ENCODE measurements at regions not wholly inside any gene's neighbourhood (a gene's known extent, or its start where the extent isn't known, plus 50 kb on each side); places are given as distances from the start of the nearest gene placed in this dataset.

DNA sequence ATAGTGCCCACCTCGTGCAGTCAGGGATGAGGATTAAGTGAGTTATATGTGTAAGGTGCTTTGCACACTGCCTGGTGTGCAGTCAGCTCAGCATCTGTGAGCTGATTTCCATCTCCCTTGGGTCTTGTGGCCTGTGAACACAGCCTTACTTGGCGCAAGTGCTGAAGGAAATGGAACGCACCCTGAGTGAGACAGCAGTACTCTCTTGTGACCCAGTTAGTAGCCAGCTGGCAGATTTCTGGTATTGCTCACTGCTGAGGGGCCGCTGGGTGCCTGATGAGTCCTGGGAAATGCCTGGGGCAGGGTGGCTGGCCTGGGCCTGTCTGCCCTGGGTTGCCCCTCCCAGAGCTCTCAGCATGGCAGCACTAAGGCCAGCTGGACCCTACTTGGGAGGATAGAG, 90.9 kb upstream of the BOD1 start:
- DNase-seq = no peak
- no peak overlapping the region for H3K27ac ChIP-seq (ENCODE audit: low read length)
- no peaks in the 10 kb centered on the region for H3K27me3 ChIP-seq (ENCODE audit: control insufficient read depth, insufficient read depth, low read length)
- WGBS (ENCODE audit: insufficient coverage, low lambda C conversion rate) = no CpG with 5 or more reads among the region's 4 CpGs
- H3K9me3 ChIP-seq (ENCODE audit: control insufficient read depth, low read depth, low read length) = no peaks in the 10 kb centered on the region
- H3K36me3 ChIP-seq (ENCODE audit: control insufficient read depth, insufficient read depth, low read length) = no peaks in the 10 kb centered on the region
- H3K4me1 ChIP-seq (ENCODE audit: control insufficient read depth, insufficient read depth, low read length) = no peaks in the 10 kb centered on the region
- H3K4me3 ChIP-seq (ENCODE audit: low read length) = no peak overlapping the region

DNA sequence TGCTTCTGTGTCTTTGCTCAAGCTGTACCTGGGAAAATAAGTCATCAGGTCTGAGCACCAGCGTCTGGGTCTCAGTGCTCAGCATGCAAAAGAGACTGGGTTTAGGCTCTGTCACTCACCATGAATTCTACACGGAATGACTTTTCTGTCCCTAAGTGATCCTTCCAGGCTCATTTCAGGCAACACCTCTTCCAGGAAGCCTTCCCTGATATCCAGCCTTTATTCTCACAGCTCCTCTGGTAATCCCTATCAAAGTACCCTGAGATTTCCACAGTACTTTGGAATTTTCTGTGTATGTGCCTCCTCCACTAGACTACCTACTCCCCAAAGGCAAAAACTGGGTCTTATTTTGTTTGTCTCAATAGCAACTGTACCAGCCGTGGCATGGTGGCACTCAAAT, 92.7 kb upstream of the BOD1 start:
- no peaks in the 10 kb centered on the region for H3K27me3 ChIP-seq (ENCODE audit: control insufficient read depth, insufficient read depth, low read length)
- H3K9me3 ChIP-seq (ENCODE audit: control insufficient read depth, low read depth, low read length) = no peaks in the 10 kb centered on the region
- no peaks in the 10 kb centered on the region for H3K4me1 ChIP-seq (ENCODE audit: control insufficient read depth, insufficient read depth, low read length)
- DNase-seq = no peak
- H3K4me3 ChIP-seq (ENCODE audit: low read length) = no peak overlapping the region
- H3K27ac ChIP-seq (ENCODE audit: low read length) = no peak overlapping the region
- WGBS (ENCODE audit: insufficient coverage, low lambda C conversion rate) = no CpG with 5 or more reads among the region's 3 CpGs
- H3K36me3 ChIP-seq (ENCODE audit: control insufficient read depth, insufficient read depth, low read length) = no peaks in the 10 kb centered on the region

DNA sequence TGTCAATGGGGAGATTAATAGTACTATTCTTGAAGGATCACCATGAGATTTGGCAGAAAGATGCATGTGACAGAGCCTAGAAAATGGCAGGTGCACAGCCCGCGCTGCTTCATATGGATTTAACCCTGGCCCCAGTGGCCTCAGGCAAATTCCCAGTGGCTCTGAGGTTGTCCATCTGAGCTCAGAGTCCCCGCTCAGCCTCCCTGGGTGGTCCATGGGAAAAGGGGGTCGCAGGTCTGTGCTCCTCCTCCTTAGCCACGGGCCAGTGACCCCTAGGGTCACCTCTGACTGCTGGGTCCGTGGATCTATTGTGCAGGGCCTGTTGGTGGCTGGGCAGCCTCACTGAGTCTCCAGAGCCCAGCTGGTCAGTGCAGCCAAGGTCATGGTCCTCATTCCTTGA, 93.3 kb upstream of the BOD1 start:
- H3K36me3 ChIP-seq (ENCODE audit: control insufficient read depth, insufficient read depth, low read length) = no peaks in the 10 kb centered on the region
- WGBS (ENCODE audit: insufficient coverage, low lambda C conversion rate) = no CpG with 5 or more reads among the region's 6 CpGs
- no peak for DNase-seq
- no peak overlapping the region for H3K27ac ChIP-seq (ENCODE audit: low read length)
- no peaks in the 10 kb centered on the region for H3K4me1 ChIP-seq (ENCODE audit: control insufficient read depth, insufficient read depth, low read length)
- no peaks in the 10 kb centered on the region for H3K27me3 ChIP-seq (ENCODE audit: control insufficient read depth, insufficient read depth, low read length)
- H3K9me3 ChIP-seq (ENCODE audit: control insufficient read depth, low read depth, low read length) = no peaks in the 10 kb centered on the region
- H3K4me3 ChIP-seq (ENCODE audit: low read length) = no peak overlapping the region

DNA sequence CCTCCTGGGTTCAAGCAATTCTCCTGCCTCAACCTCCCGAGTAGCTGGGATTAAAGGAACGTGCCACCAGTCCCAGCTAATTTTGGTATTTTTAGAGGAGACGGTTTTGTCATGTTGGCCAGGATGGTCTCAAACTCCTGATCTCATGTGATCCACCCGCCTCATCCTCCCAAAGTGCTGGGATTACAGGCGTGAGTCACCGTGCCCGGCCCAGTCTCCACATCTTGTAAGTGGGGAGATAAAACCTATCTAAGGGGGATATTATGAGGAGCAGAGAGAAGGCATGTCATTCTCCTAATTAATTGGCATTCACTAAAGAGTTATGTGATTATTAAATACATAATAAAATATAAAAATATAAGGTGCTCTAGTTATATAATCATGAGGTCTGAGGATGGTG, 94.1 kb upstream of the BOD1 start:
- WGBS (ENCODE audit: insufficient coverage, low lambda C conversion rate) = no CpG with 5 or more reads among the region's 7 CpGs
- no peak for DNase-seq
- peaks cover 2% of the 10 kb centered on the region for H3K4me1 ChIP-seq (ENCODE audit: control insufficient read depth, insufficient read depth, low read length)
- H3K27ac ChIP-seq (ENCODE audit: low read length) = no peak overlapping the region
- H3K4me3 ChIP-seq (ENCODE audit: low read length) = no peak overlapping the region
- no peaks in the 10 kb centered on the region for H3K9me3 ChIP-seq (ENCODE audit: control insufficient read depth, low read depth, low read length)
- H3K36me3 ChIP-seq (ENCODE audit: control insufficient read depth, insufficient read depth, low read length) = no peaks in the 10 kb centered on the region
- no peaks in the 10 kb centered on the region for H3K27me3 ChIP-seq (ENCODE audit: control insufficient read depth, insufficient read depth, low read length)

DNA sequence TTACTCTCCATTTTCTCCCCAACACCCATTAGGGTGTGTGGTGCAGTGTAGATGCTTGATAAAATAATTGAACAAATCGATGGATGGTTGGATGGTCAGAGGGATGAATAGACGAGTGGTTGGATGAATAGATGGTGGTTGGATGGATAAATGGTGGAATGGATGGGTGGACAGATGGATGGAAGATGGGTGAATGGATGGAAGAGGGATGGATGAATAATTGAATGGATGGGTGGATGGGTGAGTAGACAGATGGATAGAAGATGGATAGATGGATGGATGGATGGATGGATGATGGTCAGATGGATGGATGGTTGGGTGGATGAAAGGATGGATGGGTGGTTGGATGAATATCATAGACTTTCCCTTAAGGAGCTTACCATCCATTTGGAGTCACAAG, 95.0 kb upstream of the BOD1 start:
- Histone ChIP-seq H3K9me3 (ENCODE audit: control insufficient read depth, low read depth, low read length) (no peaks in the 10 kb centered on the region), H3K27me3 (ENCODE audit: control insufficient read depth, insufficient read depth, low read length) (no peaks in the 10 kb centered on the region), H3K27ac (ENCODE audit: low read length) (no peak overlapping the region), H3K4me3 (ENCODE audit: low read length) (no peak overlapping the region), H3K36me3 (ENCODE audit: control insufficient read depth, insufficient read depth, low read length) (no peaks in the 10 kb centered on the region), H3K4me1 (ENCODE audit: control insufficient read depth, insufficient read depth, low read length) (peaks cover 6% of the 10 kb centered on the region)
- WGBS (ENCODE audit: insufficient coverage, low lambda C conversion rate) = 100% methylated on average over 2 of the region's 2 CpGs
- no peak for DNase-seq

DNA sequence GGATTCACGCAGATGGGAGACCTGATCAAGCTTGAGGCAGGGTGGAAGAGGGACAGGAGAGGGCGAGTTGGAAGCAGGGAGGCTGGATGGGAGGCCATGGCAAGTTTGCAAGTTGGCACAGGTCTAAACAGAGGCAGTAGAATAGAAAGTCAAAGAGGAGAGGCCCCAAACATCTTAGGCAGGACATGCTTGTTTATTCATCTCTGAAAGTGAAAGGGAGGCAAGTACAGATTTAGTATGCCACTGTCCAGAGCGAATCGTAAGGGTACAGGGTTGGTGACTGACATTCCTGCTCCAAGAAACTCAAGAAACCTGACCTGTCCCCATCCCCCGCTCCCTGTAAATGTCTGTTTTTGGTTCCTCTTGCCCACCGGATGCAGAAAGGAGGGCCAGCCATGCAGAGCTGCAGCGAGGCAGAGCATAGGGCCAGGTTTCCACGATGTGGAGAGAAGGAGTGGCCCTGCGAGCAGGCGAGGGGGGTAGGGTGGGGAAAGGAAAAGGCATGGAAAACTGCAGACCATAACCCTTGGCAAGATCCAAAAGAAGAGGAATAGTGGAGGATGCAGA, 96.2 kb upstream of the BOD1 start:
- DNase-seq = no peak
- no peaks in the 10 kb centered on the region for H3K36me3 ChIP-seq (ENCODE audit: control insufficient read depth, insufficient read depth, low read length)
- 87% methylated on average over 3 of the region's 10 CpGs for WGBS (ENCODE audit: insufficient coverage, low lambda C conversion rate)
- H3K4me3 ChIP-seq (ENCODE audit: low read length) = no peak overlapping the region
- H3K27ac ChIP-seq (ENCODE audit: low read length) = no peak overlapping the region
- peaks cover 6% of the 10 kb centered on the region for H3K4me1 ChIP-seq (ENCODE audit: control insufficient read depth, insufficient read depth, low read length)
- H3K27me3 ChIP-seq (ENCODE audit: control insufficient read depth, insufficient read depth, low read length) = no peaks in the 10 kb centered on the region
- H3K9me3 ChIP-seq (ENCODE audit: control insufficient read depth, low read depth, low read length) = no peaks in the 10 kb centered on the region

DNA sequence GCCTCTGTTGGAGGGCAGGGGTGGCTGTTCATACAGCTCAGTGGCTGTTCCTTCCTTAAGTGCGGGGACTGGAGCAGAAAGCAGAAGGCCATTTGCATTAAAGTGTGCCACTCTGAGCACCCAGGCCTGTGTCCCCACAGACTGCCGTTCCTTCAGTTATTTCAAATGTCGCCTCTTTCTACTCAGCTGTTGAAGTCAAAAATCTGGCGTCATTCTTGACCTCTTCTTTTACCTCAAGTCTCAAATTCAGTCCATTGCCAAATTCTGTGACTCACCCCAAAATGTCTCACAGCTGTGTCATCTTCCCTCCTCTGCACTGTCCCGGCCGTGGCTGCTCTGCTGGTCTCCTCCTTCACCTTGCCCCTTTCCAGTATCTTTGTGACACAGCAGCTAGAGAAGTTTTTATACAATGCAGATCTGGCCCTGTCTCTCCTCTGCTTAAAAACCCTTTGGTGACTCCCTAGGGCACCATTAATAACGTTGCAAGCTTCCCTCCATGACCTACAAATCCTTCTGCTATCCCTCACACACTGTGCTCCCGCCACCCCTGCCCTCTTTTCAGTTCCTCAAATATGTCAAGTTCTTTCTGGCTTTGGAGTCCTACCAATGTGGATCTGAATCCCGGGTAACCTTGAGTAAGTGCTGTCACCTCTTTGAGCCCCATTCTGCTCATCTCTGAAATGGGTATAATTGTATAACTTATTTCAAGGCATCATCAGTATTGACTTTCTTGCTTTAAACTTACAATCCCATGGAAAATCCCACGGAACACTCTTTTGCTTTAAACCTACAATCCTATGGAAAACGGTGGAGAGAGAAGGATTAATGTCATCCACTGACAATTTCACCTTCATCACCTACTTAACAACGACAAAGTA, 98.3 kb upstream of the BOD1 start:
- DNase-seq = no peak
- no peak overlapping the region for H3K4me3 ChIP-seq (ENCODE audit: low read length)
- 91% methylated on average over 4 of the region's 12 CpGs for WGBS (ENCODE audit: insufficient coverage, low lambda C conversion rate)
- H3K27me3 ChIP-seq (ENCODE audit: control insufficient read depth, insufficient read depth, low read length) = no peaks in the 10 kb centered on the region
- no peaks in the 10 kb centered on the region for H3K36me3 ChIP-seq (ENCODE audit: control insufficient read depth, insufficient read depth, low read length)
- H3K27ac ChIP-seq (ENCODE audit: low read length) = no peak overlapping the region
- no peaks in the 10 kb centered on the region for H3K9me3 ChIP-seq (ENCODE audit: control insufficient read depth, low read depth, low read length)
- peaks cover 17% of the 10 kb centered on the region for H3K4me1 ChIP-seq (ENCODE audit: control insufficient read depth, insufficient read depth, low read length)

DNA sequence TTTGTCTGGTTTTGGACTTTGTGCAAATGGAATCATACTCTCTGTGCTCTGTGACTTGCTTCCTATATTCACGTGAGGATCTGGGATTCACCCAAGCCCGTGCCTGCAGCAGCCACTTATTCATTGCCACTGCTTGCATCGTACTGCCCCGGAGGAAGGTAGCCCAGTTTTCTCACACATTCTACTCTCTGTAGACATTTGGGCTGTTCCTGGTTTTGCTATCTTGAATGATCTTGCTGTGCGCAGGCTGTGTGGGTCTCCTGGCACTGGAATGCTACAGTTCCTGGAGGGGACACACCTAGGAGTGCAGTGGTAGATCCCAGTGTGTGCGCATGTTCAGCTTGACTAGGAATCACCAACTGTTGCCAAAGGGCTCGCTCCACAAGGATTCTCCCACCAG, 99.2 kb upstream of the BOD1 start:
- no peaks in the 10 kb centered on the region for H3K36me3 ChIP-seq (ENCODE audit: control insufficient read depth, insufficient read depth, low read length)
- no peak overlapping the region for H3K27ac ChIP-seq (ENCODE audit: low read length)
- H3K27me3 ChIP-seq (ENCODE audit: control insufficient read depth, insufficient read depth, low read length) = no peaks in the 10 kb centered on the region
- peak in 1 of 2 donors; percentile 73 for DNase-seq
- H3K4me1 ChIP-seq (ENCODE audit: control insufficient read depth, insufficient read depth, low read length) = peaks cover 24% of the 10 kb centered on the region
- no peaks in the 10 kb centered on the region for H3K9me3 ChIP-seq (ENCODE audit: control insufficient read depth, low read depth, low read length)
- H3K4me3 ChIP-seq (ENCODE audit: low read length) = no peak overlapping the region
- no CpG with 5 or more reads among the region's 7 CpGs for WGBS (ENCODE audit: insufficient coverage, low lambda C conversion rate)

DNA sequence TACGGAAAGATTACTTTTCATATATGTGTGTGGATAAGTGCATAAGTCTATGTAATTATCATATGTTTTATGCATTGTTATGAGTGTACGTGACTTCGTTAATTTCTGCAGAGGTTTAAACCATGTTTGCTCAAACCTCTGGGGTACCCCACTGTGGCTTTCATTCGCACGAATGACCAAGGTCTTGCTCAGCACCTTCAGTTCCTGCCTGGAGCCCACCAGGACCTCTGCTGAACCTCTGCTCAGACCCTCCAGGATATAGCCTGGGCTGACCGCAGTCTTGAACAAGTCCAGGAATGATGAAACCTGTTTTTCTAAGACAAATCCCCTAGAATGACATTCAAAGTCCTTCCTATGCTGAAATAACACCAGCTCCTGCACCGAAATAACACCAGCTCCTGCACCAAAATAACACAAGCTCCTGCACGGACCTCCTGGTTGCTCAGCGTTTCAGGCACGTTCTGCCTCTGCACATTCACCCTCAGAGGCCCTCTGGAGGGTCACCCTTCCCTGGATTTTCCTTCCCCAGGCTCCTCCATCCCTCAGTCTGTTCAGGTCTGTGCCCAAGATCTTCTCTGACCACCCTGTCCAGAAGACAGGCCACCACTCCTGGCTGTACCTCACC, 99.7 kb upstream of the BOD1 start:
- Histone ChIP-seq H3K4me3 (ENCODE audit: low read length) (no peak overlapping the region), H3K27ac (ENCODE audit: low read length) (no peak overlapping the region), H3K36me3 (ENCODE audit: control insufficient read depth, insufficient read depth, low read length) (no peaks in the 10 kb centered on the region), H3K9me3 (ENCODE audit: control insufficient read depth, low read depth, low read length) (no peaks in the 10 kb centered on the region), H3K4me1 (ENCODE audit: control insufficient read depth, insufficient read depth, low read length) (peaks cover 24% of the 10 kb centered on the region), H3K27me3 (ENCODE audit: control insufficient read depth, insufficient read depth, low read length) (no peaks in the 10 kb centered on the region)
- WGBS (ENCODE audit: insufficient coverage, low lambda C conversion rate) = no CpG with 5 or more reads among the region's 10 CpGs
- no peak for DNase-seq

DNA sequence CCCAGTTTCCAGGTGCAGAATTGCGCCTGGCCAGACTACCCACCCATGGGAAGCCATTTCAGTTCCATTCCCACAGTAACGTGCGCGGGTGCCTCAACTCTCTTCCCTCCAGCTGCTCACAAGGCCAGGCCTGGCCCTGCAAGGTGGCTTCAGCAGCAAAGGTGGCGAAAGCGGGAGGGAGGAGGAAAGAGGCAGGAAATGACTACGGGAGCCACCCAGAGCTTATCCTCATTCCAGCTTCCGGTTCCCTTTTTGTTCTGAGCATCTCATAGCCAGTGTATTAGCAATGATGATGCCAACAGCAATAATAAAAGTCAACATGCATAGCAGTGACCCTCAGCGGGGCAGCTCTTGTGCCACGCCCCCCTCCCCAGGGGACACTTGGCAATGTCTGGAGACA, 101.5 kb upstream of the BOD1 start:
- no peak for DNase-seq
- Histone ChIP-seq H3K4me3 (ENCODE audit: low read length) (no peak overlapping the region), H3K27me3 (ENCODE audit: control insufficient read depth, insufficient read depth, low read length) (no peaks in the 10 kb centered on the region), H3K36me3 (ENCODE audit: control insufficient read depth, insufficient read depth, low read length) (no peaks in the 10 kb centered on the region), H3K9me3 (ENCODE audit: control insufficient read depth, low read depth, low read length) (no peaks in the 10 kb centered on the region), H3K27ac (ENCODE audit: low read length) (no peak overlapping the region), H3K4me1 (ENCODE audit: control insufficient read depth, insufficient read depth, low read length) (peaks cover 24% of the 10 kb centered on the region)
- WGBS (ENCODE audit: insufficient coverage, low lambda C conversion rate) = no CpG with 5 or more reads among the region's 10 CpGs

Data from large intestine (tissue), 3 donors.